ENCODE measurements at regions not wholly inside any gene's neighbourhood (a gene's known extent, or its start where the extent isn't known, plus 50 kb on each side); places are given as distances from the start of the nearest gene placed in this dataset.

DNA sequence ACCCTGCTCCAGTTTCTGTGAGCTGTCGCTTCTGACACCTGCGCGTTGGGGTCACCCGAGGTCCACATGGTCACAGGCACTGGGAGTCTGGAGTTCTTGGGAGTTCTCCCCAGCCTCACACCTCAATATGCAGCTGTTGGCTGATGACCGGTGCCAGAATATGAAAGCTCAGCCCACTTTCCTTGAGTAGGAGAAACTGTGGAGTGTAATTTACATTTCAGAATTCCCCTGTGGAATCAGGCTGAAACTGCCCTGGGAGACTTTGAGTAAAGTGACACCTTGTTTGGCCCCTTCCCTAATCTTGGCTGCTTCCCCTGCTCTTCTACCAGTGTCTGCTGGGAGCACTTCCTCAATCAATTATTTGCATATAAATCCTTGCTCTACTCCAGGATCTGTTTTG, 255.9 kb downstream of the NFKBIZ start:
- TF ChIP-seq POLR2A (IDR thresholded peaks at IDR 0.05) = no peak
- TF ChIP-seq, protein P1, sequence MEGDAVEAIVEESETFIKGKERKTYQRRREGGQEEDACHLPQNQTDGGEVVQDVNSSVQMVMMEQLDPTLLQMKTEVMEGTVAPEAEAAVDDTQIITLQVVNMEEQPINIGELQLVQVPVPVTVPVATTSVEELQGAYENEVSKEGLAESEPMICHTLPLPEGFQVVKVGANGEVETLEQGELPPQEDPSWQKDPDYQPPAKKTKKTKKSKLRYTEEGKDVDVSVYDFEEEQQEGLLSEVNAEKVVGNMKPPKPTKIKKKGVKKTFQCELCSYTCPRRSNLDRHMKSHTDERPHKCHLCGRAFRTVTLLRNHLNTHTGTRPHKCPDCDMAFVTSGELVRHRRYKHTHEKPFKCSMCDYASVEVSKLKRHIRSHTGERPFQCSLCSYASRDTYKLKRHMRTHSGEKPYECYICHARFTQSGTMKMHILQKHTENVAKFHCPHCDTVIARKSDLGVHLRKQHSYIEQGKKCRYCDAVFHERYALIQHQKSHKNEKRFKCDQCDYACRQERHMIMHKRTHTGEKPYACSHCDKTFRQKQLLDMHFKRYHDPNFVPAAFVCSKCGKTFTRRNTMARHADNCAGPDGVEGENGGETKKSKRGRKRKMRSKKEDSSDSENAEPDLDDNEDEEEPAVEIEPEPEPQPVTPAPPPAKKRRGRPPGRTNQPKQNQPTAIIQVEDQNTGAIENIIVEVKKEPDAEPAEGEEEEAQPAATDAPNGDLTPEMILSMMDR (IDR thresholded peaks at IDR 0.05) = no peak
